Inflammatory macrophage (primary cell): ENCODE measurements at regions not wholly inside any gene's neighbourhood (a gene's known extent, or its start where the extent isn't known, plus 50 kb on each side); places are given as distances from the start of the nearest gene placed in this dataset.
"Not testable (repeated sequence)": the region's sequence is repeated elsewhere in the genome, so short reads cannot be mapped to it uniquely, and the experiment has no call there.

Source experiments
- DNase-seq, 2 donors: peaks; one replicate each; pipeline ENCODE4 v3.0.0-alpha.2; 2020 to 2022

- no peak for DNase-seq
Observed at GRCh38 chr9:79026316-79026715, 545.4 kb upstream of the TLE4 start.

- DNase-seq: no peak
Observed at GRCh38 chr9:79028101-79028500, 543.7 kb upstream of the TLE4 start.

GRCh38 chr9:79034583-79034982 lies 537.2 kb upstream of the TLE4 start:
- no peak for DNase-seq

GRCh38 chr9:79037338-79037737 lies 534.4 kb upstream of the TLE4 start:
- DNase-seq: no peak

GRCh38 chr9:79040671-79041070 lies 531.1 kb upstream of the TLE4 start:
- peak; percentile 1 to 21 for DNase-seq

GRCh38 chr9:79041266-79041665 lies 530.5 kb upstream of the TLE4 start:
- no peak for DNase-seq

- DNase-seq: no peak
Observed at GRCh38 chr9:79043916-79044315, 527.8 kb upstream of the TLE4 start.

GRCh38 chr9:79046401-79046800 lies 525.4 kb upstream of the TLE4 start:
- DNase-seq: no peak

GRCh38 chr9:79049371-79049770 lies 522.4 kb upstream of the TLE4 start:
- no peak for DNase-seq

- no peak for DNase-seq
Observed at GRCh38 chr9:79053598-79053997, 518.2 kb upstream of the TLE4 start.

GRCh38 chr9:79054500-79054899 lies 517.3 kb upstream of the TLE4 start:
- no peak for DNase-seq

GRCh38 chr9:79056041-79056440 lies 515.7 kb upstream of the TLE4 start:
- no peak for DNase-seq

GRCh38 chr9:79057576-79057975 lies 514.2 kb upstream of the TLE4 start:
- no peak for DNase-seq

- DNase-seq: no peak
Observed at GRCh38 chr9:79060766-79061165, 511.0 kb upstream of the TLE4 start.

- DNase-seq: no peak
Observed at GRCh38 chr9:79061752-79062616, 509.8 kb upstream of the TLE4 start.

GRCh38 chr9:79073201-79073600 lies 498.6 kb upstream of the TLE4 start:
- DNase-seq: no peak

- DNase-seq: no peak
Observed at GRCh38 chr9:79080536-79080935, 491.2 kb upstream of the TLE4 start.

- DNase-seq: no peak
Observed at GRCh38 chr9:79083621-79084020, 488.1 kb upstream of the TLE4 start.

- no peak for DNase-seq
Observed at GRCh38 chr9:79087133-79087532, 484.6 kb upstream of the TLE4 start.

- no peak for DNase-seq
Observed at GRCh38 chr9:79089054-79089560, 482.7 kb upstream of the TLE4 start.

- DNase-seq: not testable (repeated sequence)
Observed at GRCh38 chr9:79089851-79090250, 481.9 kb upstream of the TLE4 start.

- not testable (repeated sequence) for DNase-seq
Observed at GRCh38 chr9:79103257-79103656, 468.5 kb upstream of the TLE4 start.

- DNase-seq: no peak
Observed at GRCh38 chr9:79104216-79104615, 467.5 kb upstream of the TLE4 start.

- no peak for DNase-seq
Observed at GRCh38 chr9:79104951-79105350, 466.8 kb upstream of the TLE4 start.
